HL-60 (cell line): ENCODE measurements at regions not wholly inside any gene's neighbourhood (a gene's known extent, or its start where the extent isn't known, plus 50 kb on each side); places are given as distances from the start of the nearest gene placed in this dataset.

Experiments
- CTCF ChIP-seq: IDR thresholded peaks from one replicate; pipeline ENCODE4 v1.5.1; 2011; ENCODE audit warnings: low read length, control low read depth, inconsistent platforms; ENCODE audit not compliant: insufficient read depth
- POLR2AphosphoS5 ChIP-seq: IDR thresholded peaks from 2 replicates; pipeline ENCODE4 v1.6.1; 2012; ENCODE audit warnings: low read depth
- REST ChIP-seq: IDR thresholded peaks from 2 replicates; pipeline ENCODE4 v1.6.1; 2012; ENCODE audit warnings: low read depth; ENCODE audit not compliant: insufficient replicate concordance
- SPI1 ChIP-seq: IDR thresholded peaks from 2 replicates; pipeline ENCODE4 v1.6.1; 2012; ENCODE audit warnings: low read depth, mild to moderate bottlenecking, borderline replicate concordance

DNA sequence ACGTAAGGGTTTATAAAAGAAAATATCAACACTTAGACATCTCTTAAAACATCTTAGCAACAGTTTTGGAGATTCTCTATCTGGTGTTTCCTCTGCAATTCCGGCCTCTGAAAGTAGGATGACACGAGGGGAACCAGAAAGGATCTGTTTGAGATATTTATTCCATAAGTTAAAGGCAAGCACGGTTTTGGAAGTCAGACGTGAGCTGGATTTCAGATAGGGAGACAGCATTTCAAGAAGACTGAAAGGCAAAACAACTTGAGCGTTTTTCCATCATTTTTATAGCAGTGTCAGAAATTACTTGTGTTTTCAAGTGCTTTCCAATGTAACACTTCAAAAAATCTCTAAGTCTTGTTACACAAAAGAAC, 52.9 kb upstream of the BTN3A2 start:
- no peak for TF ChIP-seq CTCF
- TF ChIP-seq REST = no peak
- no peak for TF ChIP-seq POLR2AphosphoS5
- no peak for TF ChIP-seq SPI1
